ENCODE measurements at regions not wholly inside any gene's neighbourhood (a gene's known extent, or its start where the extent isn't known, plus 50 kb on each side); places are given as distances from the start of the nearest gene placed in this dataset.

- H3K9me3 ChIP-seq (ENCODE audit: control insufficient read depth, low read length): no peaks in the 10 kb centered on the region
- no peak overlapping the region for H3K4me3 ChIP-seq (ENCODE audit: low read length)
- no peak overlapping the region for H3K27ac ChIP-seq (ENCODE audit: low read length)
- no peaks in the 10 kb centered on the region for H3K27me3 ChIP-seq (ENCODE audit: control insufficient read depth, insufficient read depth)
- intact Hi-C loops (cut with DNase I): no loop called here
- ATAC-seq (no peak), DNase-seq (no peak)
- no peaks in the 10 kb centered on the region for H3K4me1 ChIP-seq (ENCODE audit: control insufficient read depth, insufficient read depth, low read length)
- WGBS: 87% methylated on average over 10 of the region's 10 CpGs
These were observed 123.8 kb upstream of the RTL1 start for GRCh38 chr14:101027291-101027690.

DNA sequence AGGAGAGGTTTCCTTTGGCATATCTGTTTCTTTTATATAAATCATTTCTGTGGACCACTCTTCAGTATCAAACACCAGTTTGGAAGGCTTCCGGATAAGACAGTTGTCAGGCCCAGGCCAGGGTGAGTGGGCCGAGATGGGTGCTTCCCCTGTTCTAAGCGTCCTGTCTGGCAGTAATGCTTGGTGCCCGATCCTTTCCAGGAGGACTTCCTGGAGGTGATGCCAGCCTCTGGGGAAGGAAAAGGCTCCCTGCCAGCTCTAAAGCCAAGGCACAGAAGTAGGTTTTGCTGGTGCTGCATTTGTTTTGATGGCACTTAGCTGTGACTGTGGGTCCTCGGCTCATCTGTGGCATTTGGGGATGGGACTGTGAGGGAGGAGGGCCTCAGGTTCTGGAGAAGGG is 124.4 kb upstream of the RTL1 start:
- Histone ChIP-seq H3K27ac (ENCODE audit: low read length) (no peak overlapping the region), H3K4me1 (ENCODE audit: control insufficient read depth, insufficient read depth, low read length) (no peaks in the 10 kb centered on the region), H3K27me3 (ENCODE audit: control insufficient read depth, insufficient read depth) (no peaks in the 10 kb centered on the region), H3K9me3 (ENCODE audit: control insufficient read depth, low read length) (no peaks in the 10 kb centered on the region), H3K4me3 (ENCODE audit: low read length) (no peak overlapping the region)
- no peak for ATAC-seq
- 82% methylated on average over 5 of the region's 5 CpGs for WGBS
- no peak for DNase-seq
- intact Hi-C loops (cut with DNase I): no loop called here

- ATAC-seq: no peak
- WGBS: 90% methylated on average over 20 of the region's 20 CpGs
- no peak for DNase-seq
These were observed 125.6 kb upstream of the RTL1 start for GRCh38 chr14:101028971-101029667.

GRCh38 chr14:101029668-101030290 is 126.3 kb upstream of the RTL1 start:
- WGBS: 87% methylated on average over 25 of the region's 25 CpGs
- ATAC-seq: no peak

More at GRCh38 chr14:101028971-101029667, 125.6 kb upstream of the RTL1 start:
- H3K27me3 ChIP-seq (ENCODE audit: control insufficient read depth, insufficient read depth): no peaks in the 10 kb centered on the region
- H3K4me1 ChIP-seq (ENCODE audit: control insufficient read depth, insufficient read depth, low read length): no peaks in the 10 kb centered on the region
- H3K4me3 ChIP-seq (ENCODE audit: low read length): no peak overlapping the region
- intact Hi-C loops (cut with DNase I): no loop called here
- no peaks in the 10 kb centered on the region for H3K9me3 ChIP-seq (ENCODE audit: control insufficient read depth, low read length)
- H3K27ac ChIP-seq (ENCODE audit: low read length): no peak overlapping the region

GRCh38 chr14:101030586-101030985 is 127.1 kb upstream of the RTL1 start:
- H3K27me3 ChIP-seq (ENCODE audit: control insufficient read depth, insufficient read depth): no peaks in the 10 kb centered on the region
- ATAC-seq (no peak), DNase-seq (no peak)
- H3K4me3 ChIP-seq (ENCODE audit: low read length): no peak overlapping the region
- intact Hi-C loops (cut with DNase I): no loop called here
- H3K4me1 ChIP-seq (ENCODE audit: control insufficient read depth, insufficient read depth, low read length): no peaks in the 10 kb centered on the region
- 86% methylated on average over 14 of the region's 14 CpGs for WGBS
- H3K27ac ChIP-seq (ENCODE audit: low read length): no peak overlapping the region
- H3K9me3 ChIP-seq (ENCODE audit: control insufficient read depth, low read length): no peaks in the 10 kb centered on the region

More at GRCh38 chr14:101029668-101030290, 126.3 kb upstream of the RTL1 start:
- no peak for DNase-seq
- Histone ChIP-seq H3K4me1 (ENCODE audit: control insufficient read depth, insufficient read depth, low read length) (no peaks in the 10 kb centered on the region), H3K4me3 (ENCODE audit: low read length) (no peak overlapping the region), H3K9me3 (ENCODE audit: control insufficient read depth, low read length) (no peaks in the 10 kb centered on the region), H3K27ac (ENCODE audit: low read length) (no peak overlapping the region), H3K27me3 (ENCODE audit: control insufficient read depth, insufficient read depth) (no peaks in the 10 kb centered on the region)
- intact Hi-C loops (cut with DNase I): no loop called here

DNA sequence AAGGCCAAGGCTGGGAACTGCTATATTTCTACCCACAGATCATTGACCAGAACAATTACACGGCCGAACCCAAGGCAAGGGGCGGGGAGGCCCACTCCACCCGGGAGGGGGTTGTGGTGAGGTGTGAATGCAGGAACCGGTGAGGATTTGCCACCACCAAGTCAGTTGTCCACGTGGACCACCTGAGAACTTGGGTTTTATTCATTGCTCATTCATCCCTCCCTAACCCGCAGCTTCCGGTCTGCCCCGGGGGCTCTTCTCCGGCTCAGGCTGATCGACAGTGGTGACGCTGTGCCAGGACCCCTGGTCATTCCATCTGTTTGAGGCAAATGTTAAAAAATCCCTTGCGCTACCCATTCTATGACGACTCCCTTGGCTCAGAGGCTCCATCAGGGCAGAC is 127.7 kb upstream of the RTL1 start:
- Histone ChIP-seq H3K27ac (ENCODE audit: low read length) (no peak overlapping the region), H3K4me1 (ENCODE audit: control insufficient read depth, insufficient read depth, low read length) (no peaks in the 10 kb centered on the region), H3K4me3 (ENCODE audit: low read length) (no peak overlapping the region), H3K9me3 (ENCODE audit: control insufficient read depth, low read length) (no peaks in the 10 kb centered on the region), H3K27me3 (ENCODE audit: control insufficient read depth, insufficient read depth) (no peaks in the 10 kb centered on the region)
- ATAC-seq (no peak), DNase-seq (no peak)
- 91% methylated on average over 14 of the region's 14 CpGs for WGBS
- intact Hi-C loops (cut with DNase I): no loop called here

DNA sequence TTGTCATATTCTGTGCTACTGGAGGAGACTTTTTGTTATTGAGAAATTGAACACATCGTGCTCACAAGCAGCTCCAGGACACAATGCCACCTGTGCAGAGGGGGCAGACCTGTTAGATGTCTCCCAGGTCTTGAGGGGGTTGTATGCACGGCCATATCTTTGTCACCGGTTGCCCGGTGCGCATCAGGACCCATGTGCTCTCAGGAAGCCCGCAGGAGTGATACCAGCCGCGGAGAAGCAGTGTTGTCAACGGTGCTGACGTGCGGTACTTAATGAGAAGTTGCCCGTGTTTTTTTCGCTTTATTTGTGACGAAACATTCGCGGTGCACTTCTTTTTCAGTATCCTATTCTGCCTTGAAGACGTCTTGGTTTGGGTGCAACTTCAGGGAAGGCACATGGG is 128.2 kb upstream of the RTL1 start:
- no peak for DNase-seq
- no peak for ATAC-seq

DNA sequence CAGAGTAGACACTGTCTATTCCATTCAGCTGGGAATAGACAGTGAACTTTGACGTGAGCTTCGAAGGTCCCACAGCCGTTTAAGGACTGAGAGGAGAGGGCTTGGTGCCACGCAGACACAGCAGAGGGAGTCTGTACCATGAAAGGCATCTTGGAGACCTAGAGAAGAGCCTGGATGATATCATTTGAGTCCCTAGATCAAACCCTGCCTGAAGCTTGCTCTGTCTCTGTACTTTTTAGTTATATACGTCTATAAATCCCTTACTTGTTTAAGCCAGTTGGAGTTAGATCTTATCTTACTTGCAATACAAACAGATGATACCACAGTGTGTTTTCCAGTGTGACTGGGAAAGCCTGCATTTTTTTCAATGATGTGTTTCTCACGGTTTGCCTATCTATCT is 128.9 kb upstream of the RTL1 start:
- DNase-seq (no peak), ATAC-seq (no peak)
- 76% methylated on average over 6 of the region's 6 CpGs for WGBS
- intact Hi-C loops (cut with DNase I): no loop called here
- H3K27ac ChIP-seq (ENCODE audit: low read length): no peak overlapping the region
- no peaks in the 10 kb centered on the region for H3K9me3 ChIP-seq (ENCODE audit: control insufficient read depth, low read length)
- H3K4me3 ChIP-seq (ENCODE audit: low read length): no peak overlapping the region
- no peaks in the 10 kb centered on the region for H3K4me1 ChIP-seq (ENCODE audit: control insufficient read depth, insufficient read depth, low read length)
- no peaks in the 10 kb centered on the region for H3K27me3 ChIP-seq (ENCODE audit: control insufficient read depth, insufficient read depth)

More for the DNA sequence above, 128.2 kb upstream of the RTL1 start:
- no peaks in the 10 kb centered on the region for H3K4me1 ChIP-seq (ENCODE audit: control insufficient read depth, insufficient read depth, low read length)
- H3K27me3 ChIP-seq (ENCODE audit: control insufficient read depth, insufficient read depth): no peaks in the 10 kb centered on the region
- intact Hi-C loops (cut with DNase I): no loop called here
- no peaks in the 10 kb centered on the region for H3K9me3 ChIP-seq (ENCODE audit: control insufficient read depth, low read length)
- H3K27ac ChIP-seq (ENCODE audit: low read length): no peak overlapping the region
- 90% methylated on average over 17 of the region's 17 CpGs for WGBS
- no peak overlapping the region for H3K4me3 ChIP-seq (ENCODE audit: low read length)

DNA sequence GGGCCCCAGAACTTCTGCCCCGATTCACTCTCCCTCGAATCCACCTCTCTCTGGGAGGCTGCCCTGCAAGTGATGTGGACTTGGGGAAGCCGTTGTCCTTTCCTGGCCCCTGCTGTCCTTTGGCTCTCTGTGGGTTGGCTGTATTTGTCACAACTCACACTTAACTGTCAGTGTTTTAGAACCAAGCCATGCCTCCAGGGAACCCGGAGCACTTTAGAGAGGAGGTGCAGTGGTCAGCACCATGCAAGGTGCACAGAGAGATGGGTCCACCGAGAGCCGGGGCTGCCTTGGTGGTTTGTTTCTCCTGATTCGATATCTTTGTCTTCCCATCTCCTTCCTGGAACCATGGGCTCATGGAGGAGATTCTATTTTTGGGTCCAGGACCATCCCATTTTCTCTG is 129.5 kb upstream of the RTL1 start:
- intact Hi-C loops (cut with DNase I): no loop called here
- 88% methylated on average over 7 of the region's 7 CpGs for WGBS
- no peak for ATAC-seq
- H3K9me3 ChIP-seq (ENCODE audit: control insufficient read depth, low read length): no peaks in the 10 kb centered on the region
- no peaks in the 10 kb centered on the region for H3K4me1 ChIP-seq (ENCODE audit: control insufficient read depth, insufficient read depth, low read length)
- H3K4me3 ChIP-seq (ENCODE audit: low read length): no peak overlapping the region
- DNase-seq: no peak
- no peak overlapping the region for H3K27ac ChIP-seq (ENCODE audit: low read length)
- H3K27me3 ChIP-seq (ENCODE audit: control insufficient read depth, insufficient read depth): no peaks in the 10 kb centered on the region

DNA sequence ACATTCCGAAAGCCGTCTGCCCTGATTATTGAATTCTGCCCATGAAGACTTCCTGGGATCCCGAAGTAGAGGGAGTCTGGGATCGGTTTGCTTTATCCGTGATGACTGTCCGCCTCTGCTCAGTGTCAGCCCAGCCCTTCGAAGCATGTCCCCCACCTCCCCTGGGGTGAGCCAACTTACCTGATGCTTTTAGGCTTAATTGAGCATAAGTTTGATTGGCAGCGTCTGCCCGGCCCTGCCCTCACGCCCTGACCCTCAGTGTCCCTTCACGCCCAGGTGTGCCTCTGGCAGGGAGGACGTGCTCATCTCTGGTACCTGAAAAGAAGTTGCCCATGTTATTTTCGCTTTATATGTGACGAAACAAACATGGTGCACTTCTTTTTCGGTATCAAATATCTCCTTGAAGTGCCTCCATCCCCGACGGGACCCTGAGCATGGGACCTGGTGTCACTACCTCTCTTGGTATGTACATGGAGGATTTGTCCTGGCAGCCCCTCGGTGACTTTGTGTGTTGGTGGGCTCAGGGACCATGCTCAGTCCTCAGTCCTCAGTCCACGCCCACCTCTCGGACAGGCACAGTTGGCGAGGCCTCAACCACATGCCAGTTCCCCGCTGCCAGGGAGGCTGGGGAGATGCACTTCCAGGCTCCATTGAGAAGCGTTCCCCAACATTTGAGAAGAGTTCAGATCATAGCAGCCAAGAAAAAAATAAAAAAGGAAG is 130.1 kb upstream of the RTL1 start:
- DNase-seq: no peak
- WGBS: 88% methylated on average over 23 of the region's 23 CpGs

DNA sequence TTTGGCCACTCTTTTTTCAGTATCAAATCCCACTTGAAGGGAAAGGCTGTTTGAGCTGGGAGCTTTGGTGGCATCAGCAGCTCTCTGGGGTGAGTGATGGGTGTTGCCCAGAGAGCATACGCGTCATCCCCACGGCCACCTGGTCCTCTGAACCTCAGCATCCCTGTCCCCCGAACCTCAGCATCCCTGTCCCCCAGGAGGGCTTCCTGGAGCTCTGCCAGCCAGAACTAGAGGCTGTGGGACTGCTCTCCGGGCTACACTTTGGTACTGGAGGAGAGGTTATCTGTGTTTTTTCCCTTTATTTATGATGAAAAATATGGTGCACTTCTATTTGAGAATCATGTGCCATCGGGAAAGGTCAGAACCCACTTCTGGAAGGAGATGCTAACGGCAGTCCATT is 131.5 kb upstream of the RTL1 start:
- Histone ChIP-seq H3K27ac (ENCODE audit: low read length) (no peak overlapping the region), H3K4me1 (ENCODE audit: control insufficient read depth, insufficient read depth, low read length) (no peaks in the 10 kb centered on the region), H3K27me3 (ENCODE audit: control insufficient read depth, insufficient read depth) (no peaks in the 10 kb centered on the region), H3K9me3 (ENCODE audit: control insufficient read depth, low read length) (no peaks in the 10 kb centered on the region), H3K4me3 (ENCODE audit: low read length) (no peak overlapping the region)
- no peak for ATAC-seq
- WGBS: 82% methylated on average over 7 of the region's 7 CpGs
- intact Hi-C loops (cut with DNase I): no loop called here
- no peak for DNase-seq

More for the DNA sequence above, 130.1 kb upstream of the RTL1 start:
- no peaks in the 10 kb centered on the region for H3K9me3 ChIP-seq (ENCODE audit: control insufficient read depth, low read length)
- intact Hi-C loops (cut with DNase I): no loop called here
- H3K27ac ChIP-seq (ENCODE audit: low read length): no peak overlapping the region
- H3K4me3 ChIP-seq (ENCODE audit: low read length): no peak overlapping the region
- ATAC-seq: no peak
- no peaks in the 10 kb centered on the region for H3K4me1 ChIP-seq (ENCODE audit: control insufficient read depth, insufficient read depth, low read length)
- no peaks in the 10 kb centered on the region for H3K27me3 ChIP-seq (ENCODE audit: control insufficient read depth, insufficient read depth)
